ENCODE measurements at regions not wholly inside any gene's neighbourhood (a gene's known extent, or its start where the extent isn't known, plus 50 kb on each side); places are given as distances from the start of the nearest gene placed in this dataset.

DNA sequence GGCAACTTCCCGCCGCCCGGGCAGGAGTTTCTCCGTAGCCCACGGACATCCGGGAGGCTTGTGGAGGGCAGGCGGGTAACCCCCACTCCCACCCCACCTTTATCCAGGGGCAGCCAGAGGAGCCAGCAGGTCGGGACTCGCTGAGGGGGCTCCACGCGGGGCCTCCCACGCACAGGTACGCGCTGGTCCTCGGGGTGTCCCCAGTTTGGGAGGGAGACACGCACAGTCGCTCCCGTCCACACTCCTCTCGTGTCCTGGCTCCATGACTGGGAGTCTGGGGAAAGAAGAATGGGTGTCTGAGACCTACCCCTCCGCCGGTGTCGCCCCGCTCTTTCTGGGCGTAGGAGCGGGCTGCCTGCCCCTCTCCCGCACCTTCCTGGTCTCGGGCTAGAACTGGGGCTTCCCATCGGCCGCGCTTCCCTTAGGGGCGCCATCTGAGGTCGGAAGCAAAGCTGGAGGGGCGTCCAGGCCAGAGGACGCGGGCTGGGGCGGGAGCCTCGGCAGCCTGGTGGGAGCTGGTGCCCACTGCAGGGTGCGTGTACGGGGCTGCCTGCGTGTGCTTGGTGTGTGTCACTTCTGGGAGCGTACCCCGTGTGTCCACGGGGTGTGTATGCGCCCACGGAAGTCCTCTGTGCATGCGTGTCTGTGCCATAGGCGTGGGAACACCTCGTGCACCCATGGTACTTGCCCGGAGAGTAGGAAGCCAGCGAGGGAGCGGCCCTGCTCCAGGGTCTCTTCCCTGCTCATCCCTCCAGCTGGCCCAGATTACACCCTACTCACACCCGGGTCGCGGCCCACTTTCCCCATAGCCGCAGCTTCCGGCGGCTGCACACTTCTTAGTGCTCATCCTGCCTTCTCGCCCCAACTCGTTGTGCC, 73.0 kb upstream of the LEP start:
- DNase-seq (ENCODE audit: low read depth, low spot score): no peak
- peaks cover 95% of the 10 kb centered on the region for H3K27me3 Mint-ChIP-seq (ENCODE audit: low read depth)

DNA sequence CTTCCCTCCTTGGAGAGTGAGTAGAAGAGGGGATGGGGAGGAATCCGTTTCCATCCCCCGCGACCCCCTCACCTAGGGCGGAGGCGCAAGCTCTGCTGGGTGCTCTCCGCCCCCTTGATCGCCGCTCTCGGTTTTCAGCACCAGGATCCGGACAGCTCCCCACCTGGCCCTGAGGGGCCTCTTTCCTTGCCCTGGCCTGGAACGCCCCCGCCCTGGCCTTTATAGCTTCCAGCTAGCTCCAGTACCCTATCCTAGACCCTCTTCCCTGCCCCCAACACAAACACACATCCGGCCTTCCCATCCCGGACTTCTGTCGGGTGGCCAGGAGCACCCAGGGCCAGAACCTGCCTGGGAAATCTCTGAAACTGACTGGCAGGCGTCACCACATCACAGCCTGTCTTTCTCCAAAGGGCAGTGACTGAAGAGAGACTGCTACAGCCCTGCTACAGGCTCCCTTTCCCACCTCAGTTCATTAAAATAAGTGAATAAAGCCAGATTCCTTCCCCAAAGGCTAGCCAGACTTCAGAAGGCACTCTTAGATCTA, 72.3 kb upstream of the LEP start:
- peaks cover 92% of the 10 kb centered on the region for H3K27me3 Mint-ChIP-seq (ENCODE audit: low read depth)
- H3K9me3 Mint-ChIP-seq: no peaks in the 10 kb centered on the region

More for the DNA sequence above, 73.0 kb upstream of the LEP start:
- H3K4me3 Mint-ChIP-seq: peak overlapping the region; percentile 85
- TF ChIP-seq, protein P1, sequence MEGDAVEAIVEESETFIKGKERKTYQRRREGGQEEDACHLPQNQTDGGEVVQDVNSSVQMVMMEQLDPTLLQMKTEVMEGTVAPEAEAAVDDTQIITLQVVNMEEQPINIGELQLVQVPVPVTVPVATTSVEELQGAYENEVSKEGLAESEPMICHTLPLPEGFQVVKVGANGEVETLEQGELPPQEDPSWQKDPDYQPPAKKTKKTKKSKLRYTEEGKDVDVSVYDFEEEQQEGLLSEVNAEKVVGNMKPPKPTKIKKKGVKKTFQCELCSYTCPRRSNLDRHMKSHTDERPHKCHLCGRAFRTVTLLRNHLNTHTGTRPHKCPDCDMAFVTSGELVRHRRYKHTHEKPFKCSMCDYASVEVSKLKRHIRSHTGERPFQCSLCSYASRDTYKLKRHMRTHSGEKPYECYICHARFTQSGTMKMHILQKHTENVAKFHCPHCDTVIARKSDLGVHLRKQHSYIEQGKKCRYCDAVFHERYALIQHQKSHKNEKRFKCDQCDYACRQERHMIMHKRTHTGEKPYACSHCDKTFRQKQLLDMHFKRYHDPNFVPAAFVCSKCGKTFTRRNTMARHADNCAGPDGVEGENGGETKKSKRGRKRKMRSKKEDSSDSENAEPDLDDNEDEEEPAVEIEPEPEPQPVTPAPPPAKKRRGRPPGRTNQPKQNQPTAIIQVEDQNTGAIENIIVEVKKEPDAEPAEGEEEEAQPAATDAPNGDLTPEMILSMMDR (conservative IDR thresholded peaks at IDR 0.05): no peak
- no peak overlapping the region for H3K27ac Mint-ChIP-seq (ENCODE audit: unreplicated experiment)
- H3K36me3 Mint-ChIP-seq (ENCODE audit: low read depth): no peaks in the 10 kb centered on the region
- H3K9me3 Mint-ChIP-seq: no peaks in the 10 kb centered on the region
- H3K4me1 Mint-ChIP-seq: peaks cover 11% of the 10 kb centered on the region

DNA sequence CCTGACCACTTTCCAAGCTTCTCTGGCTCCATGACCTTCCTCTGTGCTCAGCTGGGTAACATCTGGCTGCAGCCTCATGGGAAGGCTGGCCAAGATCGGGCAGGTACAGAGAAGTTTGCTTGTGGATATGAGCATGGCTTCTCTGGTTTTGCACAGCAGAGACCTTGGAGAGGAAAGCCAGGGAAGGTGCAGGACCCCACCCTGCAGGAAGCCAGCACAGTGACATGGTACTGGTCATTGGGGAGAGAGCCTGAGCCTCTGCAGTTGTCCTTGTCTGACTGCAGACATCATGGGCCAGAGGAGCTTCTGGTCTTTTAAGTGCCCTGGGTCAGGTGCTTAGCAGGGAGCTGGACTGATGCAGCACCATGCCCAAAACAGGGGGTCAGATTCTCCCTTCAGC, 70.6 kb upstream of the LEP start:
- no peak overlapping the region for H3K27ac Mint-ChIP-seq (ENCODE audit: unreplicated experiment)
- H3K9me3 Mint-ChIP-seq: no peaks in the 10 kb centered on the region
- peaks cover 90% of the 10 kb centered on the region for H3K27me3 Mint-ChIP-seq (ENCODE audit: low read depth)
- TF ChIP-seq, protein P1 (conservative IDR thresholded peaks at IDR 0.05): no peak
- H3K36me3 Mint-ChIP-seq (ENCODE audit: low read depth): no peaks in the 10 kb centered on the region
- DNase-seq (ENCODE audit: low read depth, low spot score): no peak
- H3K4me3 Mint-ChIP-seq: no peak overlapping the region
- H3K4me1 Mint-ChIP-seq: peaks cover 11% of the 10 kb centered on the region

More for the DNA sequence above, 72.3 kb upstream of the LEP start:
- DNase-seq (ENCODE audit: low read depth, low spot score): peak; percentile 72
- Mint-ChIP-seq H3K4me3 (peak overlapping the region; percentile 85), H3K27ac (ENCODE audit: unreplicated experiment) (no peak overlapping the region), H3K4me1 (peaks cover 11% of the 10 kb centered on the region), H3K36me3 (ENCODE audit: low read depth) (no peaks in the 10 kb centered on the region)
- TF ChIP-seq, protein P1 (conservative IDR thresholded peaks at IDR 0.05): no peak

DNA sequence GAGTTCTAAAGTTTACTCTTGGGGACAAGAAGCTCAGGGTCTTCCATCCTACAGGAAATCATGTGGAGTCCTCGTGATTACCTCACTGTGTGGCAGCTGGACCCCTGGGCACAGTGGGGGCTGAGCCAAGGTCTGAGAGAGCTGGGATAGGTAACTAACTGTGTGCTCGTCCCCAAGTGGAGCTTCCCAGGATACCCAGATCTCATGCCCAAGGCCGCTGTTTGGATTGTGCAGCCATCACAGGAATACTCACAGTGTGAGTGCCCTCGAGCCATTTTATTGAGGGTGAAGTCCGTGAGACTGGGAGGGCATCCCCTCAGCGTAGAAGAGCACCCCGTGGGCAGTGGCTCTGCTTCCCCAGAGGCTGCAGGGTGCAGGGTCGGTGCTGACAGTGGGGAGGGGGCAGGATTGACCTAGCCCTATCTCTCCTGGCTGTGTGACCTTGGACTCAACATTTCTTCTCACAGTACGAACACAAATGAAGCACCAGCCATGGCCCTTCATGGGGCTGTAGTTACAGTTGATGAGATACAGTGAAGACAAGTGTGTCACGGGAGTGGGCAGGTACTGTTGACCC, 69.6 kb upstream of the LEP start:
- H3K9me3 Mint-ChIP-seq: no peaks in the 10 kb centered on the region
- peaks cover 11% of the 10 kb centered on the region for H3K4me1 Mint-ChIP-seq
- no peak overlapping the region for H3K4me3 Mint-ChIP-seq
- no peak overlapping the region for H3K27ac Mint-ChIP-seq (ENCODE audit: unreplicated experiment)
- no peaks in the 10 kb centered on the region for H3K36me3 Mint-ChIP-seq (ENCODE audit: low read depth)
- H3K27me3 Mint-ChIP-seq (ENCODE audit: low read depth): peaks cover 82% of the 10 kb centered on the region
- TF ChIP-seq, protein P1 (conservative IDR thresholded peaks at IDR 0.05): no peak
- DNase-seq (ENCODE audit: low read depth, low spot score): no peak

DNA sequence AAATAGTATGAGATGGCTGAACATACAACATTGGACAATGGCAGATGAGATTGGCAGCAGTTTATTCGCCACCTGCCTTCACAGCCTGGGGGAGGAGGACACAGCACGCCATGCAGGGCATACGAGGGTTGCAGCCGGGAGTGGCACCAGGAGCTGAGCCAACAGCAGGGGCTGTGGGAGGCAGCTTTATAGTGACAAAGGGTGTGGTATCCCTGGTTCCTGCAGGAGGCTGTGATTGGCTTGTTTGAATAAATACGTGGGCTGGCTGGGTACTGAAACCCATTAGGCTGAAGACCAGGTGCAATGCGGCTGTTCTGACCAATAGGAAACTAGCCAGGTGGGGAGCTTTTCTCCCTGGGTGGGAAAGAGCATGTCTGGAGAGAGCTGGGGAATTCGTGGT, 68.9 kb upstream of the LEP start:
- H3K27ac Mint-ChIP-seq (ENCODE audit: unreplicated experiment): no peak overlapping the region
- peaks cover 11% of the 10 kb centered on the region for H3K4me1 Mint-ChIP-seq
- H3K4me3 Mint-ChIP-seq: no peak overlapping the region
- no peaks in the 10 kb centered on the region for H3K36me3 Mint-ChIP-seq (ENCODE audit: low read depth)
- H3K9me3 Mint-ChIP-seq: no peaks in the 10 kb centered on the region
- H3K27me3 Mint-ChIP-seq (ENCODE audit: low read depth): peaks cover 82% of the 10 kb centered on the region
- TF ChIP-seq, protein P1 (conservative IDR thresholded peaks at IDR 0.05): no peak
- DNase-seq (ENCODE audit: low read depth, low spot score): no peak
